ENCODE measurements at regions not wholly inside any gene's neighbourhood (a gene's known extent, or its start where the extent isn't known, plus 50 kb on each side); places are given as distances from the start of the nearest gene placed in this dataset.

DNA sequence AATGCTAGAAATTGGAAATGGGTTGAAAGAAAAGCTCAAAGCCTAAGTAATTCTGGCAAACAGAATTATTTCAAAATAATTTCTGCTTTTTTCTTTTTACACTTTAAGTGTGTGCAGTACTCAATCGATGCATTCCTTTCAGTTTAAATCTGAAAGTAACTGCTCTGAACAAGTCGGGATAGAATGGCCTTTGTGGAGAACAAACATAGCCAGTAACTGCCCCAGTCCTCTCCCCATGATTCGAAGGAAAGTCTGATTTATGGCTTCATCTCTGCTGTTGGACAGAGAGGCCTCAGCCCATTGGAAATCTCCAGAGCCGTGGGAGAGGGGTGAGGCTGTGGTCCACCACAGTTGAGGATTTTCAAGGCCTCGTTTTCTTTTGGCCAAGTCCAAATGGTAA is 174.0 kb upstream of the TLL1 start:
- TF ChIP-seq, protein P1, sequence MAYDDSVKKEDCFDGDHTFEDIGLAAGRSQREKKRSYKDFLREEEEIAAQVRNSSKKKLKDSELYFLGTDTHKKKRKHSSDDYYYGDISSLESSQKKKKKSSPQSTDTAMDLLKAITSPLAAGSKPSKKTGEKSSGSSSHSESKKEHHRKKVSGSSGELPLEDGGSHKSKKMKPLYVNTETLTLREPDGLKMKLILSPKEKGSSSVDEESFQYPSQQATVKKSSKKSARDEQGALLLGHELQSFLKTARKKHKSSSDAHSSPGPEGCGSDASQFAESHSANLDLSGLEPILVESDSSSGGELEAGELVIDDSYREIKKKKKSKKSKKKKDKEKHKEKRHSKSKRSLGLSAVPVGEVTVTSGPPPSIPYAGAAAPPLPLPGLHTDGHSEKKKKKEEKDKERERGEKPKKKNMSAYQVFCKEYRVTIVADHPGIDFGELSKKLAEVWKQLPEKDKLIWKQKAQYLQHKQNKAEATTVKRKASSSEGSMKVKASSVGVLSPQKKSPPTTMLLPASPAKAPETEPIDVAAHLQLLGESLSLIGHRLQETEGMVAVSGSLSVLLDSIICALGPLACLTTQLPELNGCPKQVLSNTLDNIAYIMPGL (CRISPR knock-in tag; IDR thresholded peaks at IDR 0.05; ENCODE audit: borderline replicate concordance in 1 of 2, low read depth in 1 of 2): no peak
- TF ChIP-seq ZNF547 (CRISPR knock-in tag; IDR thresholded peaks at IDR 0.05) (no peak), ZNF644 (CRISPR knock-in tag; IDR thresholded peaks at IDR 0.05; ENCODE audit: low read depth) (no peak), SMAD3 (CRISPR knock-in tag; IDR thresholded peaks at IDR 0.05) (no peak), CBX5 (CRISPR knock-in tag; IDR thresholded peaks at IDR 0.05; ENCODE audit: borderline replicate concordance) (no peak), CBX2 (IDR thresholded peaks at IDR 0.05; ENCODE audit: low read depth, low read length) (no peak), CBX2 (CRISPR knock-in tag; IDR thresholded peaks at IDR 0.05; ENCODE audit: low read depth) (no peak), NR3C1 (CRISPR knock-in tag; IDR thresholded peaks at IDR 0.05) (no peak), POLR2AphosphoS5 (IDR thresholded peaks at IDR 0.05; ENCODE audit: low read depth, low read length) (no peak), NFATC3 (CRISPR knock-in tag; IDR thresholded peaks at IDR 0.05) (no peak)
- TF ChIP-seq, protein P2, sequence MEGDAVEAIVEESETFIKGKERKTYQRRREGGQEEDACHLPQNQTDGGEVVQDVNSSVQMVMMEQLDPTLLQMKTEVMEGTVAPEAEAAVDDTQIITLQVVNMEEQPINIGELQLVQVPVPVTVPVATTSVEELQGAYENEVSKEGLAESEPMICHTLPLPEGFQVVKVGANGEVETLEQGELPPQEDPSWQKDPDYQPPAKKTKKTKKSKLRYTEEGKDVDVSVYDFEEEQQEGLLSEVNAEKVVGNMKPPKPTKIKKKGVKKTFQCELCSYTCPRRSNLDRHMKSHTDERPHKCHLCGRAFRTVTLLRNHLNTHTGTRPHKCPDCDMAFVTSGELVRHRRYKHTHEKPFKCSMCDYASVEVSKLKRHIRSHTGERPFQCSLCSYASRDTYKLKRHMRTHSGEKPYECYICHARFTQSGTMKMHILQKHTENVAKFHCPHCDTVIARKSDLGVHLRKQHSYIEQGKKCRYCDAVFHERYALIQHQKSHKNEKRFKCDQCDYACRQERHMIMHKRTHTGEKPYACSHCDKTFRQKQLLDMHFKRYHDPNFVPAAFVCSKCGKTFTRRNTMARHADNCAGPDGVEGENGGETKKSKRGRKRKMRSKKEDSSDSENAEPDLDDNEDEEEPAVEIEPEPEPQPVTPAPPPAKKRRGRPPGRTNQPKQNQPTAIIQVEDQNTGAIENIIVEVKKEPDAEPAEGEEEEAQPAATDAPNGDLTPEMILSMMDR (CRISPR knock-in tag; IDR thresholded peaks at IDR 0.05): no peak
